ENCODE measurements at regions not wholly inside any gene's neighbourhood (a gene's known extent, or its start where the extent isn't known, plus 50 kb on each side); places are given as distances from the start of the nearest gene placed in this dataset.

DNA sequence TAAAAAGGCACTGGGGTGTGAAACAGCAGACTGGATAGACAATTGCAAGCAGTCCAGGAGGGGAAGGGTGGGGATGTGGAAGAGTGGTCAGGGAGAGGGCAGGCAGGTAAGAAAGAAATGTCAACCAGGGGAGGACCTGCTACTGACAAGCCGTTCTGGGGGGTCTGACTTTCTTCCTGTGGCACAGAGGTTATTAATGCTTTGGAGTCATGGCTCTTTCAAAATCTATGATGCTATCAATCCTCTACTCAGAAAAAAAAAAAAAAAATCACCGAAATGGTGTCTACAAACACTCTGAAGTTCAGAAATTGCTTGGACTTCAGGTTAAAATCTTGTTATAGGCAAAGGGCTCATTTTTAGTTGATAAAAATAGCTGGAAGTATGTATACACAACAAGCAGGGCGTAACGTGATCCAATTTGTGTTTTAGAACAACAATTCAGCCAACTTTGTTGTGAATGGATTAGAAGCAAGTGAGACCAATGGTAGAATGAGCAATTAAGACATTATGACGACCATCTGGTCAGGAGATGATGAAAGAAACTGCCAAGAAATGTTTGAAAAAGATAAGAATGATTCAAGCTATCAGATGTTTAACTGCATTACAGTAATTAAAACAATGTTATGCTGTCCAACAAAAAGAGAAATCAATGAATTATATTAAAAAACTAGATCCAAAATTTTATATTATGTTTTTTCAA is 255.2 kb downstream of the DEPDC1B start:
- no peak for ATAC-seq (ENCODE audit: low read depth)
- no peak overlapping the region for H3K18ac ChIP-seq (ENCODE audit: low read depth, low read length)
- H2BK5ac ChIP-seq (ENCODE audit: low read depth, low read length, poor library complexity, severe bottlenecking): no peak overlapping the region
- TF ChIP-seq CHD1 (IDR thresholded peaks at IDR 0.05; ENCODE audit: low read depth, low read length) (no peak), RAD21 (IDR thresholded peaks at IDR 0.05; ENCODE audit: low read length) (no peak), NFE2L2 (IDR thresholded peaks at IDR 0.05; ENCODE audit: low read depth, low read length) (no peak), BHLHE40 (IDR thresholded peaks at IDR 0.05; ENCODE audit: low read depth, low read length) (no peak), RCOR1 (IDR thresholded peaks at IDR 0.05; ENCODE audit: insufficient replicate concordance, low read length) (no peak), SMC3 (IDR thresholded peaks at IDR 0.05; ENCODE audit: low read depth, low read length) (no peak), RFX5 (IDR thresholded peaks at IDR 0.05; ENCODE audit: low read depth, low read length) (no peak), MAZ (IDR thresholded peaks at IDR 0.05; ENCODE audit: borderline replicate concordance, low read depth, low read length) (no peak), CEBPB (IDR thresholded peaks at IDR 0.05; ENCODE audit: low read depth, low read length) (no peak)
- TF ChIP-seq, protein P1, sequence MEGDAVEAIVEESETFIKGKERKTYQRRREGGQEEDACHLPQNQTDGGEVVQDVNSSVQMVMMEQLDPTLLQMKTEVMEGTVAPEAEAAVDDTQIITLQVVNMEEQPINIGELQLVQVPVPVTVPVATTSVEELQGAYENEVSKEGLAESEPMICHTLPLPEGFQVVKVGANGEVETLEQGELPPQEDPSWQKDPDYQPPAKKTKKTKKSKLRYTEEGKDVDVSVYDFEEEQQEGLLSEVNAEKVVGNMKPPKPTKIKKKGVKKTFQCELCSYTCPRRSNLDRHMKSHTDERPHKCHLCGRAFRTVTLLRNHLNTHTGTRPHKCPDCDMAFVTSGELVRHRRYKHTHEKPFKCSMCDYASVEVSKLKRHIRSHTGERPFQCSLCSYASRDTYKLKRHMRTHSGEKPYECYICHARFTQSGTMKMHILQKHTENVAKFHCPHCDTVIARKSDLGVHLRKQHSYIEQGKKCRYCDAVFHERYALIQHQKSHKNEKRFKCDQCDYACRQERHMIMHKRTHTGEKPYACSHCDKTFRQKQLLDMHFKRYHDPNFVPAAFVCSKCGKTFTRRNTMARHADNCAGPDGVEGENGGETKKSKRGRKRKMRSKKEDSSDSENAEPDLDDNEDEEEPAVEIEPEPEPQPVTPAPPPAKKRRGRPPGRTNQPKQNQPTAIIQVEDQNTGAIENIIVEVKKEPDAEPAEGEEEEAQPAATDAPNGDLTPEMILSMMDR (conservative IDR thresholded peaks at IDR 0.05; ENCODE audit: low read depth, low read length): no peak
- TF ChIP-seq, protein P2, sequence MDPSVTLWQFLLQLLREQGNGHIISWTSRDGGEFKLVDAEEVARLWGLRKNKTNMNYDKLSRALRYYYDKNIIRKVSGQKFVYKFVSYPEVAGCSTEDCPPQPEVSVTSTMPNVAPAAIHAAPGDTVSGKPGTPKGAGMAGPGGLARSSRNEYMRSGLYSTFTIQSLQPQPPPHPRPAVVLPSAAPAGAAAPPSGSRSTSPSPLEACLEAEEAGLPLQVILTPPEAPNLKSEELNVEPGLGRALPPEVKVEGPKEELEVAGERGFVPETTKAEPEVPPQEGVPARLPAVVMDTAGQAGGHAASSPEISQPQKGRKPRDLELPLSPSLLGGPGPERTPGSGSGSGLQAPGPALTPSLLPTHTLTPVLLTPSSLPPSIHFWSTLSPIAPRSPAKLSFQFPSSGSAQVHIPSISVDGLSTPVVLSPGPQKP (IDR thresholded peaks at IDR 0.05; ENCODE audit: borderline replicate concordance, low read depth, low read length): no peak
- H2AK5ac ChIP-seq (ENCODE audit: low read depth, low read length): no peak overlapping the region
- H3K4ac ChIP-seq (ENCODE audit: low read depth, low read length): no peak overlapping the region
- no peak overlapping the region for H4K91ac ChIP-seq (ENCODE audit: insufficient read depth, low read depth, low read length)
- BruUV-seq (replicated peaks): no TSS peak
- in situ Hi-C loops (cut with MboI; ENCODE audit: low sequenced_read_pairs): no loop called here
- dilution Hi-C loops (cut with HindIII; ENCODE audit: low sequenced_read_pairs, unreplicated experiment): no loop called here
- no peaks in the 10 kb centered on the region for H3K27me3 ChIP-seq (ENCODE audit: control insufficient read depth, insufficient read depth, low read length)
- no peak overlapping the region for H3K4me2 ChIP-seq (ENCODE audit: low read depth, low read length)
- no peak overlapping the region for H2BK120ac ChIP-seq (ENCODE audit: low read depth, low read length)
- H2AFZ ChIP-seq (replicated peaks; ENCODE audit: low read length, poor library complexity): no peak overlapping the region
- ChIA-PET CTCF (no interaction called here), POLR2A (ENCODE audit: unreplicated experiment) (no interaction called here)
- H4K20me1 ChIP-seq (ENCODE audit: insufficient read depth, low read length): no peaks in the 10 kb centered on the region
- H4K5ac ChIP-seq (ENCODE audit: low read depth, low read length): no peak overlapping the region
- H3K79me1 ChIP-seq (ENCODE audit: low read depth in 1 of 2, low read length in 2 of 2): no peaks in the 10 kb centered on the region
- H4K8ac ChIP-seq (ENCODE audit: low read depth in 2 of 2, low read length in 2 of 2): no peak overlapping the region
- no peaks in the 10 kb centered on the region for H3K36me3 ChIP-seq (ENCODE audit: control insufficient read depth, insufficient read depth, low read length)
- no peak overlapping the region for H3K27ac ChIP-seq (ENCODE audit: insufficient read depth, low read length)
- H3K4me1 ChIP-seq (ENCODE audit: control insufficient read depth, insufficient read depth, low read length): no peaks in the 10 kb centered on the region
- H3K9ac ChIP-seq (ENCODE audit: low read depth, low read length): no peak overlapping the region
- H3K14ac ChIP-seq (replicated peaks; ENCODE audit: low read depth, low read length): no peak overlapping the region
- no CpG with 5 or more reads among the region's 5 CpGs for WGBS, 2 experiments (ENCODE audit: extremely low coverage in 2 of 2, insufficient read length in 1 of 2)
- no peaks in the 10 kb centered on the region for H3K9me1 ChIP-seq (ENCODE audit: insufficient read depth, low read length)
- H2BK20ac ChIP-seq (ENCODE audit: low read depth, low read length): no peak overlapping the region
- no peak overlapping the region for H3K56ac ChIP-seq (ENCODE audit: extremely low read depth, insufficient read depth, low read length)
- no peak overlapping the region for H3K23ac ChIP-seq (ENCODE audit: low read depth, low read length)
- H3K4me3 ChIP-seq (ENCODE audit: insufficient read depth, low read depth, low read length): no peak overlapping the region
- no peak overlapping the region for H2AK9ac ChIP-seq (replicated peaks; ENCODE audit: low read depth, low read length, poor library complexity)
- H3K9me3 ChIP-seq (ENCODE audit: control insufficient read depth, insufficient read depth, low read length): no peaks in the 10 kb centered on the region
- intact Hi-C loops (cut with micrococcal nuclease): no loop called here
- H2BK15ac ChIP-seq (ENCODE audit: low read depth, low read length): no peak overlapping the region
- no peak for DNase-seq
